Fibroblast of villous mesenchyme (primary cell): ENCODE measurements at regions not wholly inside any gene's neighbourhood (a gene's known extent, or its start where the extent isn't known, plus 50 kb on each side); places are given as distances from the start of the nearest gene placed in this dataset.
"Not testable (repeated sequence)": the region's sequence is repeated elsewhere in the genome, so short reads cannot be mapped to it uniquely, and the experiment has no call there.

Experiments
- DNase-seq: peaks from one replicate; pipeline ENCODE4 v3.0.0-alpha.2; 2010; ENCODE audit warnings: low read depth
- H3K4me3 ChIP-seq: 2 replicates; pipeline ENCODE4 v1.5.1; 2011; ENCODE audit warnings: low read depth, mild to moderate bottlenecking, low read length
- TF ChIP-seq, protein P1 (sequence below): IDR thresholded peaks from 2 replicates; pipeline ENCODE4 v1.5.1; 2012; ENCODE audit warnings: low read depth, mild to moderate bottlenecking, low read length; ENCODE audit not compliant: insufficient read depth

DNA sequence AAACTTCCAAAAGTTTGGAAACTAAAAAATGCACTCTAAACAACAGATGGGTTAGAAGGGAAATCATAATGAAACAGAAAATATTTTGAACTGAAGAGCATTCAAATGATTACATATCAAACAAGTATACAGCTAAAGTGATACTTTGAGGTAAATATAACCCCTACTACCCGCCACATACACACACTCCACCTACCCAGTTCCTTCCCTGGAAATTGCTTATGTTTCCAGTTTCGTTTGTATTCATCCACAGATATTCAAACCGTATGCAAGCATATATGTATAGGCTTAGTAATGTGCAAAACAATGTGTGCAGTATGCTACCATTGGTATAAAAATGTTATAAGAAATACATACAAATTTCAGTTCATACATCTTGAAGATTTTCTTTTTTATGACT lies 95.5 kb downstream of the SMIM20 start:
- H3K4me3 ChIP-seq, result no peak overlapping the region
- no peak for DNase-seq
- TF ChIP-seq, protein P1, sequence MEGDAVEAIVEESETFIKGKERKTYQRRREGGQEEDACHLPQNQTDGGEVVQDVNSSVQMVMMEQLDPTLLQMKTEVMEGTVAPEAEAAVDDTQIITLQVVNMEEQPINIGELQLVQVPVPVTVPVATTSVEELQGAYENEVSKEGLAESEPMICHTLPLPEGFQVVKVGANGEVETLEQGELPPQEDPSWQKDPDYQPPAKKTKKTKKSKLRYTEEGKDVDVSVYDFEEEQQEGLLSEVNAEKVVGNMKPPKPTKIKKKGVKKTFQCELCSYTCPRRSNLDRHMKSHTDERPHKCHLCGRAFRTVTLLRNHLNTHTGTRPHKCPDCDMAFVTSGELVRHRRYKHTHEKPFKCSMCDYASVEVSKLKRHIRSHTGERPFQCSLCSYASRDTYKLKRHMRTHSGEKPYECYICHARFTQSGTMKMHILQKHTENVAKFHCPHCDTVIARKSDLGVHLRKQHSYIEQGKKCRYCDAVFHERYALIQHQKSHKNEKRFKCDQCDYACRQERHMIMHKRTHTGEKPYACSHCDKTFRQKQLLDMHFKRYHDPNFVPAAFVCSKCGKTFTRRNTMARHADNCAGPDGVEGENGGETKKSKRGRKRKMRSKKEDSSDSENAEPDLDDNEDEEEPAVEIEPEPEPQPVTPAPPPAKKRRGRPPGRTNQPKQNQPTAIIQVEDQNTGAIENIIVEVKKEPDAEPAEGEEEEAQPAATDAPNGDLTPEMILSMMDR, result no peak

DNA sequence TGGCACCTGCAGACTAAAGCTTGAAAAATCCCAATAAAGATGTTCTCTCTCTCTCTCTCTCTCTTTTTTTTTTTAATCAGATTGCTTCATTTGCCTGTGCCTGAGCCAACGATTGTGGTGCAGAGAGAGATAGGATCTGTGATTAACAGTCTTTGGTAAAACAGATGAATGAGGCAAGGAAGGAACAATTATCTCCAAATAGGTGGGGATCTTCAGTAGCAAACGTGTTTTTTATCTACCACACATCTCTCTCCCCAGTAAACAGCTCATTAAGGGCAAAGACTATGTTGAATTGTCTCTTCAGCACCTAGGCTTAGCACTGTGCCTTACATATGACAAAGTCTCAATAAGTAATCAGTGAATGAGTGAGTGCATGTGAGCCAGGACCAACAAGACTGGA lies 96.3 kb downstream of the SMIM20 start:
- no peak overlapping the region for H3K4me3 ChIP-seq
- DNase-seq, result no peak
- TF ChIP-seq, protein P1, result no peak

DNA sequence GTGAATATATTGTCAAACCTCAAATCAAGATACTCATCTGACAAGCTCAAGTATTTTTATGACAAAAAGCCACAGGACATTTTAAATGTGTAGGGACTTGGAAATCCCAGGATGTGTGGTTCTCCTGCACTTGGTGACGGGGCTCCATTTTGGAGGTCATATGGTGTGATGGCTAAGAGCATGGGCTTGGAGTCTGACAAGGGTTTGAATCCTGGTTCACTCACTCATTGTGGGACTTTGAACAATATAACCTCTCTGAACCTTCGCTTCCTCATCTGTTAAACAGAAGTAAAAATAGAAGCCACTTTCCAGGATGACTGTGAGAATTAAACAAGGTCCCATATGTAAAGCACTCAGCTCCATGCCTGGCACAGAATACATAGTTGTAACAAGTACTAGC lies 99.6 kb downstream of the SMIM20 start:
- DNase-seq, result no peak
- TF ChIP-seq, protein P1, result no peak
- no peak overlapping the region for H3K4me3 ChIP-seq

DNA sequence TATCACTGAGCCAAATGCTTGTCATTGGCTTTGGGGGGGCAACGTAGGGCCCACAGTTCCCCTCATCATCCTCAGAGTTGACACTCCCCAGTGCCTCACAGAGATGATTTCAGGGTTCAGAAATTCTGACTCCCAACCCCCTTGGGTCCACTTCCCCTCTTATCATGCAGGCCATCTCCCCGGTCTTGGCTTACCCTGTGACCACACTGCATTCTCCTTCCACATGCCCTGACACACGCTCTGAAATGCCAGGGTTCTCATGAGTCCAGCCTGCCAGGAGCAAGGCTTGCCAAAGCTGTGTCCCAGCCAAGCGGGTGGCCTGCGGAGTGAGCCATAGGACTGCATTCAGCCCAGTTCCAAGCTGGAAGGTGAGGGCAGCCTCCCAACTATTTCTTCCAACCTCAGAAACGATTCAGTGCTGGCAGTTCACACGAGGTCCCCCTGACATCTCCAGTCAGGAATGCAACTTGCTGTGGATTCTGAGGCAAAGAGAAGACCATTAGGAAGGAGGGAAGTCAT lies 101.2 kb downstream of the SMIM20 start:
- peak; percentile 76 for DNase-seq
- TF ChIP-seq, protein P1, result no peak

DNA sequence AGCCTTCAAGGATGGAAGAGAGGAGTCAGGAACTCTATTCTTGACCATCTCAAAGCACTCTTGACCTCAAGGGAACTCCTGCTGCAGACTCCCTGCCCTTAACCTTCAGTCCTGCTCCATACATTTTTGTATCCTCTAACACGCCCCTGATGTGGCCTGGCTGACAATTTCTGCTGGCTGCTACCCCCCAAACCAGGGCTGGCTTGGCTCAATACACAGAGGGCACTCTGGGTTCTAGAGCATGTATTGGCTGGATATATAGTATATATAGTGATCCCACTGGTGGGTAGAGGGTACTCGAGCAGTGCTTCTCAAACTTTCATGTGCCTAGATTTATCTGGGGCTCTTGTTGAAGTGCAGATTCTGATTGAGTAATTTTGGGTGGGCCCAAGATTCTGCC lies 101.9 kb downstream of the SMIM20 start:
- H3K4me3 ChIP-seq, result no peak overlapping the region
- TF ChIP-seq, protein P1, result no peak
- no peak for DNase-seq

More for the DNA sequence above, 101.2 kb downstream of the SMIM20 start:
- no peak overlapping the region for H3K4me3 ChIP-seq

DNA sequence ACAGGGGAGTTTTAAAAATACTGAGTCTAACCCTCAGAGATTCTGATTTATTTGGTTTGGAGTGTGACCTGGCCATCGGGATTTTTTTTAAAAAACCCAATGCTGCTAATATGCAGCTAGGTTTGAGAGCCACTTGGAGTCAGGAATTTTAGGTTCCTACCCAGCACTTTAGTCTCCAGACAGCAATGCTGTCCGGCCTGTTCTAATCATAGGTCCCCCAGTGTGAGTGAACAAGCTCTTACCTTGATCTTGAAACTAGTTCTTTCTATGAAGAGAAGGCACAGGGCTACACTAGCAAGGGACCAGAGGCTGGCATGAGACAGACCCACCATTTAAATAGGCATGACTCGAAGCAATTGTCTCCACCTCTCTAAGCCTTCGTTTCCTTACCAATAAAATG lies 103.5 kb downstream of the SMIM20 start:
- TF ChIP-seq, protein P1, result no peak
- DNase-seq, result no peak
- no peak overlapping the region for H3K4me3 ChIP-seq

DNA sequence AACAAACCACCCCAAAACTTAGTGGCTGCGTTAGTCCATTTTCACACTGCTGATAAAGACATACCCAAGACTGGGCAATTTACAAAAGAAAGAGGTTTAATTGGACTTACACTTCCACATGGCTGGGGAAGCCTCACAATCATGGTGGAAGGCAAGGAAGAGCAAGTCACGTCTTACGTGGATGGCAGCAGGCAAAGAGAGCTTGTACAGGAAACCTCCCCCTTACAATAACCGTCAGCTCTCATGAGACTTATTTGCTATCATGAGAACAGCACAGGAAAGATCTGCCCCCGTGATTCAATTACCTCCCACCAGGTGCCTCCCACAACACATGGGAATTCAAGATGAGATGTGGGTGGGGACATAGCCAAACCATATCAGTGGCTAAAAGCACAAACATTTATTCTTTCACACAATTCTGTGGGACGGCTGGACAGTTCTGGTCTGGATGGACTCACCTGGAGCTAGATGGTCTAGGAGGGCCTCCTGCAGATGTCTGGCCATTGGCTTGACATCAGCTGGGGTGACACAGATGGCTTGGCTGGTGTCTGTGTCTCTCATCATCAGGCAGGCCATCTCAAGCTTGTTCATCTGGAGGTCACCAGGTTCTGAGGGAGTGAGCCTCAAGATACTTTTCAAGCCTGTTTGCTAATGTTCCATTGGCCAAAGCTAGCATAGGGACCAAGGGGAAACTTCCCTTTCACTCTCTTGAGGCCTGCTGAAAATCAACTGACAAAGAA lies 104.1 kb downstream of the SMIM20 start:
- DNase-seq, H3K4me3 ChIP-seq: not testable (repeated sequence)
